T-helper 2 cell treated with Interferon-gamma antibody and Interleukin-4, amounts not matched to agents 100 ng/mL and 5 ng/mL, for 36 hours (primary cell): ENCODE measurements at regions not wholly inside any gene's neighbourhood (a gene's known extent, or its start where the extent isn't known, plus 50 kb on each side); places are given as distances from the start of the nearest gene placed in this dataset.
"Not testable (repeated sequence)": the region's sequence is repeated elsewhere in the genome, so short reads cannot be mapped to it uniquely, and the experiment has no call there.

Experiments used
- intact Hi-C: fragments of 100-400 bp; cut with micrococcal nuclease; formaldehyde crosslinking; loops from one replicate; pipeline ENCODE4 v1.15.1; 2023

- intact Hi-C loops, result no loop called here
Observed at GRCh38 chr10:57341294-57341693, 926.4 kb downstream of the IPMK start.

DNA sequence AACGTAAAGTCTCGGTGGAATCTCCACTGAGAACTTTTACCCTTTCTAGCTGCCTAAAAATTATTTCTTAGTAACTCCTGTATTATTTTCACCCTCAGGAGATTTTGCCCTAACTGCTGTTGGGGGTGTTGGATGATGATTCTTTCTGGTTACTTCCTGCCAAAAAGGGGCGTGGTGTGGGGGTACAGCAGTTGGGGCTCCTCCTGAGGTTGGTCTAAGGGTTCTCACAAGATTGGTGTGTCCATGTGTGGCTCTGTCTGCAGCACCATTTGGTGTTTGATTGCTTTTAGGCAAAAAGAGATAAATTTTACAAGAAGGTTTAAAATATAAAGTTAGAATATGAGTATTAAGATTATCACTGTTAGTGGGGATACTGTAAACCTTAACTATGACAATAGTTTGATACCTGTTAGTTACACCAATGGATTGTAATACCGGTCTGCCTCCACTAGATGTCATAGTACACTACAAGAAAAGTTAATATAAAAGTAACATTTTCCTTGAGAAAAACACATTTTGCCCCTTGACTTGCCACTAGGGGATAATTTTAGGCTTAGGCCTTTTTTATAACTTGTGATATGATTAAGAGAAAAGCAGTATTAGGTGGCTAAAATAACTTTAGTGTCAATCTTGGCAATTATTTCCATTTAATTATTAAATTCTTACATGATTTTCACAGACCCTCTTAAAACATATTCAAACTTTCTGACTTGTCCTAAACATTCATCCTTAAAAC, 928.7 kb downstream of the IPMK start:
- intact Hi-C loops, result loop anchor here (5.0 kb wide), 1 partner anchor 728 kb away; no protein-coding TSS in a partner anchor

DNA sequence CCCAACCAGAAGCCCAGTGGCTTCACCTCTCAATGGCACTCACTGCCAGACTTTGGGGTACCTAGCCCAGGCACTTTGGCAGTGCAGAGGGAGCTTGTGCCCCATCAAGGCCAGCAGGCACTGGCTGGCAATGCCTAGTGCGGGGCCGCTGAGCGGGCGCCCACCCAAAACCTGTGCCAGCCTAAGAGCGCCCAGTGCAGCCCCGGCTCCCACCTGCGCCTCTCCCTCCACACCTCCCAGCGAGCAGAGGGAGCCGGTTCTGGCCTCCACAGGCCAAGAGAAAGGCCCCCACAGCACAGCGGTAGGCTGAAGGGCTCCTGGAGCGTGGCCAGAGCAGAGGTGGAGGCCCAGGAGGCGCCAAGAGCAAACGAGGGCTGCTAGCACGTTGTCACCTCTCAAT, 930.8 kb downstream of the IPMK start:
- intact Hi-C loops, result loop anchor here (5.0 kb wide), 1 partner anchor 730 kb away; no protein-coding TSS in a partner anchor

DNA sequence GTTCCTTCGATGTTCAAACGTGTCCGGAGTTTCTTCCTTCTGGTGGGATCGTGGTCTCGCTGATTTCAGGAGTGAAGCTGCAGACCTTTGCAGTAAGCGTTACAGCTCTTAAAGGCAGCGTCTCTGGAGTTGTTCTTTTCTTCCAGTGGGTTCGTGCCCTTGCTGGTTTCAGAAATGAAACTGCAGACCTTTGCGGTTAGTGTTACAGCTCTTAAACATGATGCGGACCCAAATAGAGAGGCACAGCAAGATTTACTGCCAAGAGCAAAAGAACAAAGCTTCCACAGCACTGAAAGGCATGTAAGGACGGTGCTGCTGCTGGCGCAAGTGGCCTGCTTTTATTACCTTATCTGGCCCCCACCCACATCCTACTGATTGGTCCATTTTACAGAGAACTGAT, 931.4 kb downstream of the IPMK start:
- intact Hi-C loops, result loop anchor here (5.0 kb wide), 1 partner anchor 731 kb away; no protein-coding TSS in a partner anchor

GRCh38 chr10:57334523-57334922, 933.2 kb downstream of the IPMK start:
- intact Hi-C loops, result no loop called here

- intact Hi-C loops, result no loop called here
Observed at GRCh38 chr10:57333880-57334279, 933.8 kb downstream of the IPMK start.

- intact Hi-C loops, result not testable (repeated sequence)
Observed at GRCh38 chr10:57321400-57321854, 946.3 kb downstream of the IPMK start.

- intact Hi-C loops, result no loop called here
Observed at GRCh38 chr10:57320416-57320815, 947.3 kb downstream of the IPMK start.

GRCh38 chr10:57314046-57314445, 953.0 kb upstream of the ZWINT start:
- intact Hi-C loops, result no loop called here

GRCh38 chr10:57303566-57303965, 942.5 kb upstream of the ZWINT start:
- intact Hi-C loops, result no loop called here

- intact Hi-C loops, result no loop called here
Observed at GRCh38 chr10:57300718-57301117, 939.7 kb upstream of the ZWINT start.

DNA sequence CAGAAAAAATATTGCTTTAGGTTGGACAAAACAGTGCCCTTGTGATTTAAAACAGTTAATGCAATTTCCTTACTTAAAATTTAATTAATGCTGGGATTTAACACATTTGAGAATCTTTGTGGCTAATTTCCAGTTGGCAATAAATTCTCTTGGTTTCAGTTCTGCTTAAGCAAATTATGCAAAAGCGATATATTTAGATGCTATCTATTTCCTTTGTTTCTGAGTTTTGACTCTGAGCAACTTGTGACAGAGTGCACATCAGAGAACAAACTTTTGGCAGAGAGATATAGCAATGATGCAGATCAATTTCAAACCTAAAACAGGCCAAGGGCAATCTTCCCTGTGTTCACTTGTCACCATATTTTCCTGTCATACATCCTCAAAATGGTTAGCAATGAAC, 933.6 kb upstream of the ZWINT start:
- intact Hi-C loops, result no loop called here

- intact Hi-C loops, result no loop called here
Observed at GRCh38 chr10:57288754-57289153, 927.7 kb upstream of the ZWINT start.

GRCh38 chr10:57262892-57263291, 901.8 kb upstream of the ZWINT start:
- intact Hi-C loops, result no loop called here

GRCh38 chr10:57260175-57260574, 899.1 kb upstream of the ZWINT start:
- intact Hi-C loops, result no loop called here

DNA sequence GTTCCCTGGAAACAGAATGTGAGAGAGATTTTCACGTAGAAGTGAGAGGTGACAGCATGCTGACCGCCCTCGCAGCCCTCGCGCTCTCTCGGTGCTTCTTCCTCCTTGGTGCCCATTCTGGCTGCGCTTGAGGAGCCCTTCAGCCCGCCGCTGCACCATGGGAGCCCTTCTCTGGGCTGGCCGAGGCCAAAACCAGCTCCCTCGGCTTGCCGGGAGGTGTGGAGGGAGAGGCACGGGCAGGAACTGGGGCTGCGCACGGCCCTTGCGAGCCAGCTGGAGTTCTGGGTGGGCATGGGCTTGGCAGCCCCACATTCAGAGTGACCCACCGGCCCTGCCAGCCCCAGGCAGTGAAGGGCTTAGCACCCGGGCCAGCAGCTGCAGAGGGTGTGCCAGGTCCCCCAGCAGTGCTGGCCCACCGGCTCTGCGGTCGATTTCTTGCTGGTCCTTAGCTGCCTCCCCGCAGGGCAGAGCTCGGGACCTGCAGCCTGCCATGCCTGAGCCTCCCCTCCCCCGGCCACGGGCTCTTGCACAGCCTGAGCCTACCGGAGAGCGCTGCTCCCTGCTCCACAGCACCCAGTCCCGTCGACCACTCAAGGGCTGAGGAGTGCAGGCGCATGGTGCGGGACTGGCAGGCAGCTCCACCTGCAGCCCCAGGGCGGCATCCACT, 888.7 kb upstream of the ZWINT start:
- intact Hi-C loops, result no loop called here

DNA sequence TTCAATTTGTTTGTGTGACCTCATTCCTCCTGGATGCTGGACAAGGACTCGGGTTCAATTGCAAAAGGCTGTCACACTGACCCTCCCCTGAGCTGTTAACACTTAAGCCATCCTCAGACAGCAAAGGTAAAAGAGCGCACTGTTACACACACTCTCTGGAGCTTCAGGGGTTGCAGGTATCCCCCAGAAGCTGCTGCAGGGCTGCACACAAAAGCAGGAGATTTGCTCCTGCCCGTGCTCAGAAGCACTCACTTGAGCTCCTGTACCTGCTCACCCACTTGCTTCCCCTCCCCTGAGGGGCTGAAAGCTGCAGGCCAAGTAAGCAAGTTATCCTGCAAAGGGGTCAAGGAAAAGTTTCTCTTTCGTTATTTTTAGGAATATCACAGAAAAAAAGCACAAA, 886.2 kb upstream of the ZWINT start:
- intact Hi-C loops, result no loop called here

DNA sequence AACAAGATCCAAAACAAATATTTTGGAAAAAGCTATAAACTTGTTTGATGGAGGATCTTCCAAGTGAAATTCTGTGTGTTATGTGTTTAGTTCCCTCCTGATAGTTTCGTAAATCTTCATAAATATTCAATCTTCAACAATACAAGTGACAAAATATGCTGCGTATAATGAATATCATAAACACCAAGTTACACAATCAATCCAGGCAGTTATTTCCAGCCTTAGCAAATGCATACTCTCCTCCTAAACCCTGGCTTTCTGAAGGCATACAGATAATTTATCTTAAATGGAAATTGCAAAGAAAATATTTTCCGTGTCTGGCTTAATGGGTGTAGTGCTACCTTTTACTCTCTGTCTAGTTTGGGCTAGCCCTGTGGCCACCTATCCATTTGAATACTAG, 864.9 kb upstream of the ZWINT start:
- intact Hi-C loops, result no loop called here

DNA sequence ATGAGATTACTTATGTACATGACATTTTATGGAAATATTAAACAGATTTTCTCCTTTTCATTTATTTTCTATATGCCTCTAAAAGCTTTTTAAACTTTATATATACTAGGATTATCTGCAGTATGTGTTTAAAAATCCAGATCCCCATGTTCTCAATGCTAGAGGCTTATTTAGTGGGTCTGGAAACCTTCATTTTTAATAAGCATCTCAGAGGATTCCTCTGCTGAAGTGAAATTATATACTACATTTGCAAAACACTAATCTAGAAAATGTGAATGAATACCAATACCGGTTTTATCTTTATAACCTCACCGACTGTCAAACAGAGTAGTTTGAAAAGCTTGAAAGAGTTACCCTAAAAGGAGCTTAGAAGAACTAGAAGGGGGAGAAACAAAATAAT, 863.8 kb upstream of the ZWINT start:
- intact Hi-C loops, result no loop called here

- intact Hi-C loops, result no loop called here
Observed at GRCh38 chr10:57222603-57223002, 861.5 kb upstream of the ZWINT start.

GRCh38 chr10:57222129-57222528, 861.1 kb upstream of the ZWINT start:
- intact Hi-C loops, result no loop called here

DNA sequence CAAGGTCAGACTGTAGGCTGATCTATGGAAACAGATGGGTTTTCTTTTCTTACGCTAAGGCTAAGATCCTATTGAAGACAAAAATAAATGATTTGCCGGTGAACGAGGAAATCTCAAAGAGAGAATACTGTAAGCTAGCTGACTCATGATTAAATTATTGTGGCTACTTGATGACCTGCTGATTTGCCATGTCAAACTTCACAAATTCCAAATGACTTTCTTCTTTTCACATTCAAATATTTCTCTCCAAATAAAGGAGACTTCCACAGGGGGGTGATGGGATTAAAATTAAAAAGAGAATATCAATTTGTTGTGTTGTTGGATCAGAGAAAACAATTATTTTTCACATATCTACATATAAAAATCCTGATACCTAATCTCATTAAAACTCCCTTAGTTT, 860.6 kb upstream of the ZWINT start:
- intact Hi-C loops, result no loop called here

DNA sequence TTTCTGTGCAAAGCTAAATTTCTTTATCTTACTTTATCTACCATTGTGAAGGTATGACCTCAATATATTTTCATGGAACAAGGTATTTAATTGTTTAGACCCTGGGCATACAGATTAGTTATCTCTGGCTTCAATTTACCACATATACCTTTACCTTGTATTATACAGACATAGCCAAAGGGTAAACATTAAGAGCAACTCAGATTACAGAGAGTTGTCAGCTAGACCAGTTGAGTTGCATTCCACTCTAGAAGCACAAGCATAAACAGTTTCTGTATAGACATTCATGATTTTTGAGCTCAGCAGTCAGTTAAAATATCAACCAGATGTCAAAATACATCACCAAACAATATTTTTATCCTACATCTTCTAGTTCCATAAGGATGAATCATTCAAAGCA, 857.3 kb upstream of the ZWINT start:
- intact Hi-C loops, result no loop called here
